HepG2 (cell line): ENCODE measurements at regions not wholly inside any gene's neighbourhood (a gene's known extent, or its start where the extent isn't known, plus 50 kb on each side); places are given as distances from the start of the nearest gene placed in this dataset.

Experiments
- ATAC-seq: fragments of 200-7000 bp; cut with Tn5 transposase; 3 replicates; pipeline ENCODE4 v1.9.1; 2020; ENCODE audit warnings: mild to moderate bottlenecking, moderate library complexity
- BruUV-seq: library from RNA; stranded (reverse); fragments of 400-500 nt; replicated peaks from 2 replicates; lab custom pipeline; 2021; lab: Mats Ljungman, UMichigan
- CTCF ChIA-PET: fragments of 300-600 bp; formaldehyde crosslinking; extraction: SDS; loops from one replicate; lab custom pipeline; 2021; ENCODE audit warnings: low total read pairs, inconsistent platforms, low intra/inter-chr PET ratio; lab: Yijun Ruan, JAX
- POLR2A ChIA-PET: fragments of 350-600 bp; sonication (Branson Sonifier 250); formaldehyde crosslinking; loops from one replicate; lab custom pipeline; 2020; ENCODE audit warnings: antibody characterized with exemption, inconsistent platforms; lab: Yijun Ruan, JAX
- DNase-seq: peaks from one replicate; pipeline ENCODE4 v3.0.0-alpha.2; 2015; ENCODE audit warnings: low spot score
- FAIRE-seq: peaks from 3 replicates; lab custom pipeline; 2011; peaks lifted over from hg19 to GRCh38; lab: Jason Lieb, UNC
- H2AFZ ChIP-seq: one replicate; pipeline ENCODE4 v1.6.1; 2011; ENCODE audit warnings: low read length, inconsistent platforms
- H3K27ac ChIP-seq: fragments of 300-600 bp; 3 replicates; pipeline ENCODE4 v1.8.0; 2011; ENCODE audit warnings: mixed run types, mild to moderate bottlenecking, mixed read lengths, low read length, inconsistent platforms; ENCODE audit not compliant: insufficient read depth; ENCODE audit errors: extremely low read length
- H3K27me3 ChIP-seq, 2 experiments: fragments of 200-600 bp in 1 of 2; 2 replicates in 1 of 2; 3 replicates in 1 of 2; pipeline versions ENCODE4 v1.6.0 to v1.8.0; 2011; ENCODE audit warnings: low read length in 2 of 2, mild to moderate bottlenecking in 2 of 2, moderate library complexity in 2 of 2, inconsistent platforms in 1 of 2; ENCODE audit not compliant: insufficient read depth in 2 of 2, control insufficient read depth in 1 of 2
- H3K36me3 ChIP-seq, 2 experiments: fragments of 200-600 bp in 1 of 2; replicated peaks in 1 of 2; 2 replicates in 1 of 2; 3 replicates in 1 of 2; pipeline versions ENCODE4 v1.5.1 to v1.8.0; 2011; ENCODE audit warnings: low read length in 2 of 2, inconsistent platforms in 1 of 2; ENCODE audit not compliant: insufficient read depth in 2 of 2, control insufficient read depth in 1 of 2
- H3K4me1 ChIP-seq: 2 replicates; pipeline ENCODE4 v1.5.1; 2012; ENCODE audit warnings: low read length, inconsistent platforms; ENCODE audit not compliant: insufficient read depth
- H3K4me2 ChIP-seq: 2 replicates; pipeline ENCODE4 v1.6.0; 2011; ENCODE audit warnings: low read depth, low read length, inconsistent platforms
- H3K4me3 ChIP-seq, 3 experiments: fragments of 200-600 bp in 1 of 3; sonication (generic), shearing (Covaris generic) in 1 of 3; replicated peaks in 1 of 3; 2 replicates each; pipeline ENCODE4 v1.5.1; 2011 to 2016; ENCODE audit warnings: low read length in 3 of 3, inconsistent platforms in 2 of 3, low read depth in 2 of 3, mild to moderate bottlenecking in 2 of 3, control low read depth in 1 of 3, mixed read lengths in 1 of 3; ENCODE audit not compliant: insufficient read depth in 1 of 3
- H3K79me2 ChIP-seq: one replicate; pipeline ENCODE4 v1.6.1; 2011; ENCODE audit warnings: low read length, inconsistent platforms; ENCODE audit not compliant: insufficient read depth
- H3K9ac ChIP-seq: 2 replicates; pipeline ENCODE4 v1.6.0; 2011; ENCODE audit warnings: mild to moderate bottlenecking, low read depth, low read length, inconsistent platforms; ENCODE audit not compliant: insufficient read depth
- H3K9me3 ChIP-seq: 2 replicates; pipeline ENCODE4 v1.5.1; 2012; ENCODE audit warnings: mild to moderate bottlenecking, low read length
- H4K20me1 ChIP-seq: 2 replicates; pipeline ENCODE4 v1.6.0; 2011; ENCODE audit warnings: inconsistent platforms, mild to moderate bottlenecking, low read length, moderate library complexity; ENCODE audit not compliant: insufficient read depth
- ATF1 ChIP-seq: IDR thresholded peaks from 2 replicates; pipeline ENCODE4 v1.6.1; 2016; ENCODE audit warnings: mild to moderate bottlenecking, control low read depth
- HES4 ChIP-seq: sonication (generic); formaldehyde crosslinking; IDR thresholded peaks from 2 replicates; pipeline ENCODE4 v1.9.0; 2021; ENCODE audit warnings: mild to moderate bottlenecking, missing genetic modification reagents, borderline replicate concordance
- KLF13 ChIP-seq: sonication (generic); formaldehyde crosslinking; IDR thresholded peaks from 2 replicates; pipeline ENCODE4 v1.4.0; 2020; ENCODE audit warnings: mild to moderate bottlenecking, missing genetic modification reagents
- SIX1 ChIP-seq: sonication (generic); formaldehyde crosslinking; IDR thresholded peaks from 2 replicates; pipeline ENCODE4 v1.4.0; 2020; ENCODE audit warnings: missing genetic modification reagents, borderline replicate concordance
- ZNF607 ChIP-seq: sonication (generic); formaldehyde crosslinking; IDR thresholded peaks from 2 replicates; pipeline ENCODE4 v1.5.1; 2020; ENCODE audit warnings: missing genetic modification reagents, mild to moderate bottlenecking, borderline replicate concordance
- WGBS: methylation state at CpG from one replicate; pipeline ENCODE4 v1.1.6; 2017; ENCODE audit warnings: low lambda C conversion rate; 5-methylcytosine and 5-hydroxymethylcytosine counted together
- in situ Hi-C: cut with HindIII; loops from 2 replicates; pipeline ENCODE4 v1.10.0; 2017; ENCODE audit warnings: low pct_unique_long_range_greater_than_20kb; ENCODE audit not compliant: extremely low pct_ligation_motif_present
- intact Hi-C: fragments of 100-400 bp; cut with micrococcal nuclease; formaldehyde crosslinking; loops from one replicate; pipeline ENCODE4 v1.10.0; 2022; ENCODE audit not compliant: unreplicated experiment
- TF ChIP-seq, protein P1 (sequence below): sonication (generic); formaldehyde crosslinking; IDR thresholded peaks from 2 replicates; pipeline ENCODE4 v1.5.0; 2020; ENCODE audit warnings: mild to moderate bottlenecking, missing genetic modification reagents, borderline replicate concordance
- TF ChIP-seq, protein P2 (sequence below): sonication (generic); formaldehyde crosslinking; IDR thresholded peaks from 2 replicates; pipeline ENCODE4 v1.4.0; 2020; ENCODE audit warnings: missing genetic modification reagents, borderline replicate concordance

DNA sequence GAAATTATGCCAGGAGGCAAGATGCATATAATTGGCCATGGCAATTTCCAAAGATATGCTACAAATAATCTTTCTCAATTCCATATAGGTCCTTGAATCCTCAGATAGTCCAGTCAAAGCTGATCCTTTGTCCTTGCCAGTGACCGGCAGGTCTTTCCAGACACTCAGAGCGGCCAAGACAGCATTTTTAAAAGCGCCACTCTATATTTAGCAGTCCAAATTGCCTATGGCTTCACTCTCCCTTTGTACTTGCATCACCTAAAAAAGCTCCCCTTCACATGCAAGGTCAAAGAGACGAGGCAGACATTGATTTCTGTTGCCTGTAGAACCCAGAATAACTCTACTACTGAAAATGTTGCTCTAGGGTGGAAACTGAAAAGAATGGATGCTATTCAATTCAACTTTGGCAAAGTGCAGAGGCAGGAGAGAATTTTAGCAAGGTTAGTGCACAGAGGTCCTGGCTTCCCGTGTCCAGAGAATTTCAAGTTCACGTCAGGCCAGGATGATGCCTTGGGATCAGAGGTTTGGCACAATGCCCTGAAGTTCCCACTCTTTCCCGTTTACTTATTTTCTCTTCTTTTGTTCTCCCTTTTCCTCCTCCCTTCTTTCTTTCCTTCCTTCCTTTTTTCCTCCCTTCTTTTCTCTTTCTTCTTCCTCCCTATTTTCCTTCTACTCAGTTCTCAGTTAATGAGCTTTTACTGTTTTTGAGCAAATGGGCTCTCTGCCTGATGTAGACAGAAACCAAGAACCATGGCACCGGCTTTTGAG lies 108.5 kb downstream of the KCNK1 start:
- Histone ChIP-seq H3K9me3 (no peaks in the 10 kb centered on the region), H3K36me3 (no peaks in the 10 kb centered on the region), H4K20me1 (no peaks in the 10 kb centered on the region), H3K4me1 (no peaks in the 10 kb centered on the region), H3K27ac (no peak overlapping the region), H3K9ac (no peak overlapping the region), H3K27me3 (no peaks in the 10 kb centered on the region), H2AFZ (no peak overlapping the region), H3K4me3 (no peak overlapping the region), H3K4me2 (no peak overlapping the region), H3K79me2 (no peaks in the 10 kb centered on the region)
- intact Hi-C loops = no loop called here
- BruUV-seq = no TSS peak
- ChIA-PET POLR2A (no interaction called here), CTCF (no interaction called here)
- 19% methylated on average over 8 of the region's 8 CpGs for WGBS
- no peak for DNase-seq
- TF ChIP-seq HES4 (CRISPR knock-in tag) = no peak
- no peak for TF ChIP-seq ZNF607 (CRISPR knock-in tag)
- TF ChIP-seq ATF1 (CRISPR knock-in tag) = no peak
- TF ChIP-seq KLF13 (CRISPR knock-in tag) = no peak
- TF ChIP-seq, protein P1, sequence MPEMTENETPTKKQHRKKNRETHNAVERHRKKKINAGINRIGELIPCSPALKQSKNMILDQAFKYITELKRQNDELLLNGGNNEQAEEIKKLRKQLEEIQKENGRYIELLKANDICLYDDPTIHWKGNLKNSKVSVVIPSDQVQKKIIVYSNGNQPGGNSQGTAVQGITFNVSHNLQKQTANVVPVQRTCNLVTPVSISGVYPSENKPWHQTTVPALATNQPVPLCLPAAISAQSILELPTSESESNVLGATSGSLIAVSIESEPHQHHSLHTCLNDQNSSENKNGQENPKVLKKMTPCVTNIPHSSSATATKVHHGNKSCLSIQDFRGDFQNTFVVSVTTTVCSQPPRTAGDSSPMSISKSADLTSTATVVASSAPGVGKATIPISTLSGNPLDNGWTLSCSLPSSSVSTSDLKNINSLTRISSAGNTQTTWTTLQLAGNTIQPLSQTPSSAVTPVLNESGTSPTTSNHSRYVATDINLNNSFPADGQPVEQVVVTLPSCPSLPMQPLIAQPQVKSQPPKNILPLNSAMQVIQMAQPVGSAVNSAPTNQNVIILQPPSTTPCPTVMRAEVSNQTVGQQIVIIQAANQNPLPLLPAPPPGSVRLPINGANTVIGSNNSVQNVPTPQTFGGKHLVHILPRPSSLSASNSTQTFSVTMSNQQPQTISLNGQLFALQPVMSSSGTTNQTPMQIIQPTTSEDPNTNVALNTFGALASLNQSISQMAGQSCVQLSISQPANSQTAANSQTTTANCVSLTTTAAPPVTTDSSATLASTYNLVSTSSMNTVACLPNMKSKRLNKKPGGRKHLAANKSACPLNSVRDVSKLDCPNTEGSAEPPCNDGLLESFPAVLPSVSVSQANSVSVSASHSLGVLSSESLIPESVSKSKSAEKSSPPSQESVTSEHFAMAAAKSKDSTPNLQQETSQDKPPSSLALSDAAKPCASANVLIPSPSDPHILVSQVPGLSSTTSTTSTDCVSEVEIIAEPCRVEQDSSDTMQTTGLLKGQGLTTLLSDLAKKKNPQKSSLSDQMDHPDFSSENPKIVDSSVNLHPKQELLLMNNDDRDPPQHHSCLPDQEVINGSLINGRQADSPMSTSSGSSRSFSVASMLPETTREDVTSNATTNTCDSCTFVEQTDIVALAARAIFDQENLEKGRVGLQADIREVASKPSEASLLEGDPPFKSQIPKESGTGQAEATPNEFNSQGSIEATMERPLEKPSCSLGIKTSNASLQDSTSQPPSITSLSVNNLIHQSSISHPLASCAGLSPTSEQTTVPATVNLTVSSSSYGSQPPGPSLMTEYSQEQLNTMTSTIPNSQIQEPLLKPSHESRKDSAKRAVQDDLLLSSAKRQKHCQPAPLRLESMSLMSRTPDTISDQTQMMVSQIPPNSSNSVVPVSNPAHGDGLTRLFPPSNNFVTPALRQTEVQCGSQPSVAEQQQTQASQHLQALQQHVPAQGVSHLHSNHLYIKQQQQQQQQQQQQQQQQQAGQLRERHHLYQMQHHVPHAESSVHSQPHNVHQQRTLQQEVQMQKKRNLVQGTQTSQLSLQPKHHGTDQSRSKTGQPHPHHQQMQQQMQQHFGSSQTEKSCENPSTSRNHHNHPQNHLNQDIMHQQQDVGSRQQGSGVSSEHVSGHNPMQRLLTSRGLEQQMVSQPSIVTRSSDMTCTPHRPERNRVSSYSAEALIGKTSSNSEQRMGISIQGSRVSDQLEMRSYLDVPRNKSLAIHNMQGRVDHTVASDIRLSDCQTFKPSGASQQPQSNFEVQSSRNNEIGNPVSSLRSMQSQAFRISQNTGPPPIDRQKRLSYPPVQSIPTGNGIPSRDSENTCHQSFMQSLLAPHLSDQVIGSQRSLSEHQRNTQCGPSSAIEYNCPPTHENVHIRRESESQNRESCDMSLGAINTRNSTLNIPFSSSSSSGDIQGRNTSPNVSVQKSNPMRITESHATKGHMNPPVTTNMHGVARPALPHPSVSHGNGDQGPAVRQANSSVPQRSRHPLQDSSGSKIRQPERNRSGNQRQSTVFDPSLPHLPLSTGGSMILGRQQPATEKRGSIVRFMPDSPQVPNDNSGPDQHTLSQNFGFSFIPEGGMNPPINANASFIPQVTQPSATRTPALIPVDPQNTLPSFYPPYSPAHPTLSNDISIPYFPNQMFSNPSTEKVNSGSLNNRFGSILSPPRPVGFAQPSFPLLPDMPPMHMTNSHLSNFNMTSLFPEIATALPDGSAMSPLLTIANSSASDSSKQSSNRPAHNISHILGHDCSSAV (CRISPR knock-in tag) = no peak
- TF ChIP-seq SIX1 (CRISPR knock-in tag) = no peak
- TF ChIP-seq, protein P2, sequence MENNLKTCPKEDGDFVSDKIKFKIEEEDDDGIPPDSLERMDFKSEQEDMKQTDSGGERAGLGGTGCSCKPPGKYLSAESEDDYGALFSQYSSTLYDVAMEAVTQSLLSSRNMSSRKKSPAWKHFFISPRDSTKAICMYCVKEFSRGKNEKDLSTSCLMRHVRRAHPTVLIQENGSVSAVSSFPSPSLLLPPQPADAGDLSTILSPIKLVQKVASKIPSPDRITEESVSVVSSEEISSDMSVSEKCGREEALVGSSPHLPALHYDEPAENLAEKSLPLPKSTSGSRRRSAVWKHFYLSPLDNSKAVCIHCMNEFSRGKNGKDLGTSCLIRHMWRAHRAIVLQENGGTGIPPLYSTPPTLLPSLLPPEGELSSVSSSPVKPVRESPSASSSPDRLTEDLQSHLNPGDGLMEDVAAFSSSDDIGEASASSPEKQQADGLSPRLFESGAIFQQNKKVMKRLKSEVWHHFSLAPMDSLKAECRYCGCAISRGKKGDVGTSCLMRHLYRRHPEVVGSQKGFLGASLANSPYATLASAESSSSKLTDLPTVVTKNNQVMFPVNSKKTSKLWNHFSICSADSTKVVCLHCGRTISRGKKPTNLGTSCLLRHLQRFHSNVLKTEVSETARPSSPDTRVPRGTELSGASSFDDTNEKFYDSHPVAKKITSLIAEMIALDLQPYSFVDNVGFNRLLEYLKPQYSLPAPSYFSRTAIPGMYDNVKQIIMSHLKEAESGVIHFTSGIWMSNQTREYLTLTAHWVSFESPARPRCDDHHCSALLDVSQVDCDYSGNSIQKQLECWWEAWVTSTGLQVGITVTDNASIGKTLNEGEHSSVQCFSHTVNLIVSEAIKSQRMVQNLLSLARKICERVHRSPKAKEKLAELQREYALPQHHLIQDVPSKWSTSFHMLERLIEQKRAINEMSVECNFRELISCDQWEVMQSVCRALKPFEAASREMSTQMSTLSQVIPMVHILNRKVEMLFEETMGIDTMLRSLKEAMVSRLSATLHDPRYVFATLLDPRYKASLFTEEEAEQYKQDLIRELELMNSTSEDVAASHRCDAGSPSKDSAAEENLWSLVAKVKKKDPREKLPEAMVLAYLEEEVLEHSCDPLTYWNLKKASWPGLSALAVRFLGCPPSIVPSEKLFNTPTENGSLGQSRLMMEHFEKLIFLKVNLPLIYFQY (CRISPR knock-in tag) = no peak
- no peak for ATAC-seq
- in situ Hi-C loops = no loop called here
- FAIRE-seq = no peak
